ENCODE measurements at regions not wholly inside any gene's neighbourhood (a gene's known extent, or its start where the extent isn't known, plus 50 kb on each side); places are given as distances from the start of the nearest gene placed in this dataset.

GRCh38 chr1:5562331-5562730 is 429.9 kb downstream of the NPHP4 start:
- TF ChIP-seq, protein P1, sequence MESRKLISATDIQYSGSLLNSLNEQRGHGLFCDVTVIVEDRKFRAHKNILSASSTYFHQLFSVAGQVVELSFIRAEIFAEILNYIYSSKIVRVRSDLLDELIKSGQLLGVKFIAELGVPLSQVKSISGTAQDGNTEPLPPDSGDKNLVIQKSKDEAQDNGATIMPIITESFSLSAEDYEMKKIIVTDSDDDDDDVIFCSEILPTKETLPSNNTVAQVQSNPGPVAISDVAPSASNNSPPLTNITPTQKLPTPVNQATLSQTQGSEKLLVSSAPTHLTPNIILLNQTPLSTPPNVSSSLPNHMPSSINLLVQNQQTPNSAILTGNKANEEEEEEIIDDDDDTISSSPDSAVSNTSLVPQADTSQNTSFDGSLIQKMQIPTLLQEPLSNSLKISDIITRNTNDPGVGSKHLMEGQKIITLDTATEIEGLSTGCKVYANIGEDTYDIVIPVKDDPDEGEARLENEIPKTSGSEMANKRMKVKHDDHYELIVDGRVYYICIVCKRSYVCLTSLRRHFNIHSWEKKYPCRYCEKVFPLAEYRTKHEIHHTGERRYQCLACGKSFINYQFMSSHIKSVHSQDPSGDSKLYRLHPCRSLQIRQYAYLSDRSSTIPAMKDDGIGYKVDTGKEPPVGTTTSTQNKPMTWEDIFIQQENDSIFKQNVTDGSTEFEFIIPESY (IDR thresholded peaks at IDR 0.05; ENCODE audit: extremely low read depth, insufficient replicate concordance, low read length) = no peak
- TF ChIP-seq EZH2 (IDR thresholded peaks at IDR 0.05) (no peak), EZH2phosphoT487 (IDR thresholded peaks at IDR 0.05; ENCODE audit: borderline replicate concordance) (no peak), SIN3A (IDR thresholded peaks at IDR 0.05; ENCODE audit: low read depth) (no peak), POLR2A (IDR thresholded peaks at IDR 0.05; ENCODE audit: borderline replicate concordance, extremely low read depth, insufficient read depth, insufficient read length) (no peak), MAX (IDR thresholded peaks at IDR 0.05) (no peak), TCF7L2 (IDR thresholded peaks at IDR 0.05; ENCODE audit: borderline replicate concordance, extremely low read depth, insufficient read depth, insufficient read length) (no peak), REST (IDR thresholded peaks at IDR 0.05; ENCODE audit: low read depth) (no peak), POLR2AphosphoS5 (IDR thresholded peaks at IDR 0.05; ENCODE audit: low read depth, low read length) (no peak), YY1 (IDR thresholded peaks at IDR 0.05; ENCODE audit: extremely low read depth, insufficient replicate concordance, low read depth, low read length) (no peak), CEBPB (IDR thresholded peaks at IDR 0.05; ENCODE audit: low read depth) (no peak)
- TF ChIP-seq, protein P2, sequence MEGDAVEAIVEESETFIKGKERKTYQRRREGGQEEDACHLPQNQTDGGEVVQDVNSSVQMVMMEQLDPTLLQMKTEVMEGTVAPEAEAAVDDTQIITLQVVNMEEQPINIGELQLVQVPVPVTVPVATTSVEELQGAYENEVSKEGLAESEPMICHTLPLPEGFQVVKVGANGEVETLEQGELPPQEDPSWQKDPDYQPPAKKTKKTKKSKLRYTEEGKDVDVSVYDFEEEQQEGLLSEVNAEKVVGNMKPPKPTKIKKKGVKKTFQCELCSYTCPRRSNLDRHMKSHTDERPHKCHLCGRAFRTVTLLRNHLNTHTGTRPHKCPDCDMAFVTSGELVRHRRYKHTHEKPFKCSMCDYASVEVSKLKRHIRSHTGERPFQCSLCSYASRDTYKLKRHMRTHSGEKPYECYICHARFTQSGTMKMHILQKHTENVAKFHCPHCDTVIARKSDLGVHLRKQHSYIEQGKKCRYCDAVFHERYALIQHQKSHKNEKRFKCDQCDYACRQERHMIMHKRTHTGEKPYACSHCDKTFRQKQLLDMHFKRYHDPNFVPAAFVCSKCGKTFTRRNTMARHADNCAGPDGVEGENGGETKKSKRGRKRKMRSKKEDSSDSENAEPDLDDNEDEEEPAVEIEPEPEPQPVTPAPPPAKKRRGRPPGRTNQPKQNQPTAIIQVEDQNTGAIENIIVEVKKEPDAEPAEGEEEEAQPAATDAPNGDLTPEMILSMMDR (IDR thresholded peaks at IDR 0.05 in 2 of 3, conservative IDR thresholded peaks at IDR 0.05 in 1 of 3; ENCODE audit: borderline replicate concordance in 1 of 3, insufficient read depth in 1 of 3, low read depth in 2 of 3, low read length in 2 of 3) = no peak

Data from HCT116 (cell line).